Sigmoid colon (tissue), 4 donors: ENCODE measurements at regions not wholly inside any gene's neighbourhood (a gene's known extent, or its start where the extent isn't known, plus 50 kb on each side); places are given as distances from the start of the nearest gene placed in this dataset.

Experiments
- CTCF ChIP-seq, 4 experiments: fragments of 450-650 bp in 3 of 4; fragments of 200-600 bp in 1 of 4; IDR thresholded peaks; one replicate each; pipeline ENCODE4 v1.5.1; 2016 to 2019; ENCODE audit warnings: antibody characterized with exemption in 4 of 4, mild to moderate bottlenecking in 3 of 4, moderate library complexity in 2 of 4
- EP300 ChIP-seq, 4 donors: sonication (generic); formaldehyde crosslinking; IDR thresholded peaks; one replicate each; pipeline ENCODE4 v1.6.1; 2017; ENCODE audit warnings: antibody characterized with exemption in 4 of 4
- POLR2A ChIP-seq, 2 donors: fragments of 450-650 bp; IDR thresholded peaks; one replicate each; pipeline ENCODE4 v1.6.1; 2016; ENCODE audit warnings: antibody characterized with exemption in 2 of 2, mild to moderate bottlenecking in 2 of 2, moderate library complexity in 2 of 2
- POLR2AphosphoS5 ChIP-seq, 4 donors: sonication (generic); formaldehyde crosslinking; IDR thresholded peaks; one replicate each; pipeline ENCODE4 v1.6.1; 2017; ENCODE audit warnings: antibody characterized with exemption in 4 of 4

DNA sequence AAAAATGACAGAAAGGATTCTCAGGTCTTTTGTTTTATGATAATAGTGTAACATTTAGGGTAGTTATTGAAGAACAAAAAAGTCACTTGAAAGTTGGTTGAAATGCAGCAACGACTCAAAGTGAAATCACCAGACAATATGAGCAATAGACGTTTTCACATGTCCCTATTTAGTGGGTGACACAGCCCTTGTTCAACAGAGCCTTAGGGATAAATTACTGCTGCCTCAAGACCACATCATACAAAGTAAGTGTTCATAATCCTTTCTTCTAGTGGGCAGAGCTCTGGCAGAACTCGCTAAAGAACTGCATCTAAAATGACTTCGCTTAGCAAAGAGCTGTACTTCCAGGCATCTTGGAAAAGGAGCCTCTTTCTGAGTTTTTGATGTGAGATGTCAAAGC is 128.5 kb upstream of the LMNTD1 start:
- TF ChIP-seq CTCF (IDR thresholded peaks at IDR 0.05) = no peak
- no peak for TF ChIP-seq POLR2AphosphoS5 (IDR thresholded peaks at IDR 0.05)
- no peak for TF ChIP-seq POLR2A (IDR thresholded peaks at IDR 0.05)
- TF ChIP-seq EP300 (IDR thresholded peaks at IDR 0.05) = no peak
